IPS-18a (cell line): ENCODE measurements at regions not wholly inside any gene's neighbourhood (a gene's known extent, or its start where the extent isn't known, plus 50 kb on each side); places are given as distances from the start of the nearest gene placed in this dataset.

Source experiments
- H3K27ac ChIP-seq: one replicate; pipeline ENCODE4 v1.5.1; 2013; ENCODE audit warnings: low read length
- H3K27me3 ChIP-seq: one replicate; pipeline ENCODE4 v1.6.1; 2013; ENCODE audit warnings: mild to moderate bottlenecking, low read length; ENCODE audit not compliant: control insufficient read depth, insufficient read depth
- H3K36me3 ChIP-seq: one replicate; pipeline ENCODE4 v1.6.1; 2013; ENCODE audit warnings: low read depth, low read length; ENCODE audit not compliant: control insufficient read depth
- H3K4me1 ChIP-seq: one replicate; pipeline ENCODE4 v1.6.1; 2013; ENCODE audit warnings: low read depth, low read length; ENCODE audit not compliant: control insufficient read depth
- H3K4me3 ChIP-seq: one replicate; pipeline ENCODE4 v1.5.1; 2013; ENCODE audit warnings: low read length
- H3K9ac ChIP-seq: one replicate; pipeline ENCODE4 v1.6.1; 2013; ENCODE audit warnings: mild to moderate bottlenecking, low read length, moderate library complexity
- H3K9me3 ChIP-seq: one replicate; pipeline ENCODE4 v1.6.1; 2013; ENCODE audit warnings: low read depth, low read length; ENCODE audit not compliant: control insufficient read depth

GRCh38 chr14:55807881-55808379 is 227.9 kb downstream of the KTN1 start:
- H3K4me1 ChIP-seq = no peaks in the 10 kb centered on the region
- no peaks in the 10 kb centered on the region for H3K27me3 ChIP-seq
- H3K9ac ChIP-seq = no peak overlapping the region
- no peaks in the 10 kb centered on the region for H3K9me3 ChIP-seq
- H3K36me3 ChIP-seq = no peaks in the 10 kb centered on the region
- H3K4me3 ChIP-seq = no peak overlapping the region
- no peak overlapping the region for H3K27ac ChIP-seq

- Histone ChIP-seq H3K4me3 (no peak overlapping the region), H3K9me3 (no peaks in the 10 kb centered on the region), H3K36me3 (no peaks in the 10 kb centered on the region), H3K9ac (no peak overlapping the region), H3K27ac (no peak overlapping the region), H3K27me3 (no peaks in the 10 kb centered on the region), H3K4me1 (no peaks in the 10 kb centered on the region)
These were observed 233.6 kb downstream of the KTN1 start for GRCh38 chr14:55813630-55814029.

- no peaks in the 10 kb centered on the region for H3K9me3 ChIP-seq
- H3K4me3 ChIP-seq = no peak overlapping the region
- H3K9ac ChIP-seq = no peak overlapping the region
- H3K4me1 ChIP-seq = no peaks in the 10 kb centered on the region
- no peaks in the 10 kb centered on the region for H3K27me3 ChIP-seq
- no peaks in the 10 kb centered on the region for H3K36me3 ChIP-seq
- H3K27ac ChIP-seq = no peak overlapping the region
These were observed 234.1 kb downstream of the KTN1 start for GRCh38 chr14:55814064-55814463.

GRCh38 chr14:55814873-55815272 is 234.9 kb downstream of the KTN1 start:
- no peaks in the 10 kb centered on the region for H3K4me1 ChIP-seq
- no peaks in the 10 kb centered on the region for H3K9me3 ChIP-seq
- no peak overlapping the region for H3K9ac ChIP-seq
- no peak overlapping the region for H3K27ac ChIP-seq
- no peak overlapping the region for H3K4me3 ChIP-seq
- H3K27me3 ChIP-seq = no peaks in the 10 kb centered on the region
- H3K36me3 ChIP-seq = no peaks in the 10 kb centered on the region

- Histone ChIP-seq H3K36me3 (no peaks in the 10 kb centered on the region), H3K9ac (no peak overlapping the region)
These were observed 236.2 kb downstream of the KTN1 start for GRCh38 chr14:55816225-55816624.

GRCh38 chr14:55819610-55820304 is 239.8 kb downstream of the KTN1 start:
- Histone ChIP-seq H3K27me3 (no peaks in the 10 kb centered on the region), H3K4me3 (no peak overlapping the region), H3K9ac (no peak overlapping the region), H3K4me1 (peaks cover 18% of the 10 kb centered on the region), H3K27ac (no peak overlapping the region), H3K36me3 (no peaks in the 10 kb centered on the region), H3K9me3 (no peaks in the 10 kb centered on the region)

More at GRCh38 chr14:55816225-55816624, 236.2 kb downstream of the KTN1 start:
- Histone ChIP-seq H3K9me3 (no peaks in the 10 kb centered on the region), H3K27me3 (no peaks in the 10 kb centered on the region), H3K27ac (no peak overlapping the region), H3K4me3 (no peak overlapping the region), H3K4me1 (no peaks in the 10 kb centered on the region)

GRCh38 chr14:55822906-55823305 is 242.9 kb downstream of the KTN1 start:
- peaks cover 18% of the 10 kb centered on the region for H3K4me1 ChIP-seq
- H3K36me3 ChIP-seq = no peaks in the 10 kb centered on the region
- no peaks in the 10 kb centered on the region for H3K9me3 ChIP-seq
- no peak overlapping the region for H3K9ac ChIP-seq
- no peak overlapping the region for H3K27ac ChIP-seq
- H3K27me3 ChIP-seq = no peaks in the 10 kb centered on the region
- no peak overlapping the region for H3K4me3 ChIP-seq

GRCh38 chr14:55832122-55832911 is 252.3 kb downstream of the KTN1 start:
- H3K4me3 ChIP-seq = no peak overlapping the region

GRCh38 chr14:55832974-55833373 is 253.0 kb downstream of the KTN1 start:
- Histone ChIP-seq H3K27me3 (no peaks in the 10 kb centered on the region), H3K9ac (no peak overlapping the region), H3K9me3 (no peaks in the 10 kb centered on the region), H3K4me1 (no peaks in the 10 kb centered on the region), H3K36me3 (no peaks in the 10 kb centered on the region), H3K27ac (no peak overlapping the region), H3K4me3 (no peak overlapping the region)

More at GRCh38 chr14:55832122-55832911, 252.3 kb downstream of the KTN1 start:
- no peak overlapping the region for H3K9ac ChIP-seq
- no peak overlapping the region for H3K27ac ChIP-seq
- no peaks in the 10 kb centered on the region for H3K36me3 ChIP-seq
- no peaks in the 10 kb centered on the region for H3K4me1 ChIP-seq
- H3K27me3 ChIP-seq = no peaks in the 10 kb centered on the region
- H3K9me3 ChIP-seq = no peaks in the 10 kb centered on the region

- H3K4me1 ChIP-seq = no peaks in the 10 kb centered on the region
- no peaks in the 10 kb centered on the region for H3K27me3 ChIP-seq
- H3K27ac ChIP-seq = no peak overlapping the region
- H3K36me3 ChIP-seq = no peaks in the 10 kb centered on the region
- no peaks in the 10 kb centered on the region for H3K9me3 ChIP-seq
- H3K9ac ChIP-seq = no peak overlapping the region
- no peak overlapping the region for H3K4me3 ChIP-seq
These were observed 254.4 kb downstream of the KTN1 start for GRCh38 chr14:55834390-55834789.

GRCh38 chr14:55835985-55836384 is 256.0 kb downstream of the KTN1 start:
- H3K4me3 ChIP-seq = no peak overlapping the region
- H3K9me3 ChIP-seq = no peaks in the 10 kb centered on the region
- no peaks in the 10 kb centered on the region for H3K27me3 ChIP-seq
- H3K27ac ChIP-seq = no peak overlapping the region
- no peaks in the 10 kb centered on the region for H3K4me1 ChIP-seq
- H3K36me3 ChIP-seq = no peaks in the 10 kb centered on the region
- no peak overlapping the region for H3K9ac ChIP-seq
